Posterior vena cava (tissue), 2 donors: ENCODE measurements at regions not wholly inside any gene's neighbourhood (a gene's known extent, or its start where the extent isn't known, plus 50 kb on each side); places are given as distances from the start of the nearest gene placed in this dataset.
"Not testable (repeated sequence)": the region's sequence is repeated elsewhere in the genome, so short reads cannot be mapped to it uniquely, and the experiment has no call there.

Experiments used
- DNase-seq: peaks from one replicate; pipeline ENCODE4 v3.0.0-alpha.2; 2020; ENCODE audit warnings: low spot score
- intact Hi-C, 2 donors: fragments of 100-400 bp; cut with DNase I; formaldehyde crosslinking; loops; one replicate each; pipeline versions ENCODE4 v1.14.1 to v1.14.2; 2022 to 2023
- donor health status: DM: yes; HTN: yes; CAD: no.
- donor health status: DM: yes; HTN: yes; CAD: no.

DNA sequence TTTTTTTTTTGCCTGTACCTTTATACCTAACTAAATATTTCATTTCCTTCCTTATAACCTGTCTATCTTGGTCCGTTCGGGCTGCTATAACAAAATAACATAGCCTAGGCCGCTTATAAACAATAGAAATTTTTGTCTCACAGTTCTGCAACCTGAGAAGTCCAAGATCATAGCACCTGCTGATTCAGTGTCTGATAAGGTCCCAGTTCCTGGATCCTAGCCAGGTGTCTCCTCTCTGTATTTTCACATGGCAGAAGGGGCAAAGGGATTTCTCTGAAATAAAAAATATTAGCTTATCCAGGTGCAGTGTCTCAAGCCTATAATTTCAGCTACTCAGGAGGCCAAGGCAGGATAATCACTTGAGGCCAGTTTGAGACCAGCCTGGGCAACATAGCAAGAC is 1046.6 kb upstream of the USP15 start:
- DNase-seq, result no peak
- intact Hi-C loops, result no loop called here

- DNase-seq, result no peak
- intact Hi-C loops, result no loop called here
Observed at GRCh38 chr12:61220337-61220736, 1039.9 kb upstream of the USP15 start.

DNA sequence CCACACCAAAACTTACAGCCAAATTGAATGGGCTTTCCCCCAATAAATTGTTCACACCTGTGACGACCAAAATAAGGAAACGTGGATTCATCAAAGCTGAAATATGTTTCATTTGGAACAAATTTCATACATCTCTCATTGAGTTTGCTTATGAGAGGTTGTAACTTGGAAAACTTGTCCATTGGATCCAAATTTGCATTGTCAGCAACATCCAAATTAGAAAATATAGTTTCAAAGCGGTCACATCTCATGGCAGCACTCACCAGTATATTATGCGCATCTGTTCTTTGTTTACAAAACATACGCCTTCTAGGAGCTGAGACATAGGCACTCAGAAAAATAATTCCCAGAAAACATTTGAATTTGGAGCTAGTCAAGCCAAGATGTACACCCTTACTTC is 1028.2 kb upstream of the USP15 start:
- no peak for DNase-seq
- intact Hi-C loops, result no loop called here

GRCh38 chr12:61250303-61250702 is 1009.9 kb upstream of the USP15 start:
- intact Hi-C loops, result no loop called here
- DNase-seq, result no peak

GRCh38 chr12:61251076-61251475 is 1009.1 kb upstream of the USP15 start:
- intact Hi-C loops, result no loop called here
- DNase-seq, result no peak

- DNase-seq, result no peak
Observed at GRCh38 chr12:61254225-61254624, 1006.0 kb upstream of the USP15 start.

GRCh38 chr12:61264294-61264693 is 995.9 kb upstream of the USP15 start:
- DNase-seq, intact Hi-C loops: not testable (repeated sequence)

More at GRCh38 chr12:61254225-61254624, 1006.0 kb upstream of the USP15 start:
- intact Hi-C loops, result no loop called here

GRCh38 chr12:61267474-61267873 is 992.7 kb upstream of the USP15 start:
- no peak for DNase-seq
- intact Hi-C loops, result no loop called here

DNA sequence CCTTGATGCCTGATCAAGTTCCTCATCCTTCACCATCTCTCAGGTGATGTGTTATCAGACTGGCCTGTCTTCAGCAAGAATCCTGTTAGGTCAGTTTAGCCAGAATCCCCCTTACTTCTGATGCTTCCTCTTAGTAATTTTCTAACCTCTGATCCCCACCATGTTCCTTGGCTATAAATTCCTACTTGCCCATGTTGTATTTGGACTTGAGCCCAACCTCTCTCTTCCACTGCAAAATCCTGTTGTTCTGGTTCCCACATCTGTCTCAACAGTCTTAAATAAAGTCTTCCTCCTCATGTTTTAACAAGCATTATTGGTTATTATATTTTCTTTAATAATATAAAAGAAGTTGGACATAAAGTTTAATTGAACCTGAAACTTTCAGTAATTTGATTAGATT is 987.8 kb upstream of the USP15 start:
- intact Hi-C loops, result no loop called here
- DNase-seq, result no peak

GRCh38 chr12:61282790-61283575 is 977.2 kb upstream of the USP15 start:
- intact Hi-C loops, result no loop called here
- no peak for DNase-seq

DNA sequence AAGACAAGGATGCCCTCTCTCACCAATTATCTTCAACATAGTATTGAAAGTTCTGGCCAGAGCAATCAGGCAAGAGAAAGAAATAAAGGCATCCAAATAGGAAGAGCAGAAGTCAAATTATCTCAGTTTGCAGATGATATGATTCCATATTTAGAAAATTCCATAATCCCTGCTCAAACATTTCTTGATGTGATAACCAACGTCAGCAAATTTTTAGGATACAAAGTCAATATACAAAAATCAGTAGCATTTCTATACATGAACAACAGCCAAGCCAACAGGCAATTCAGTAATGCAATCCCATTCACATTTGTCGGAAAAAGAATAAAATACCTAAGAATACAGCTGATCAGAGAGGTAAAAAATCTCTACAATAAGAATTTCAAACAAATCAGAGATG is 969.7 kb upstream of the USP15 start:
- no peak for DNase-seq
- intact Hi-C loops, result no loop called here

DNA sequence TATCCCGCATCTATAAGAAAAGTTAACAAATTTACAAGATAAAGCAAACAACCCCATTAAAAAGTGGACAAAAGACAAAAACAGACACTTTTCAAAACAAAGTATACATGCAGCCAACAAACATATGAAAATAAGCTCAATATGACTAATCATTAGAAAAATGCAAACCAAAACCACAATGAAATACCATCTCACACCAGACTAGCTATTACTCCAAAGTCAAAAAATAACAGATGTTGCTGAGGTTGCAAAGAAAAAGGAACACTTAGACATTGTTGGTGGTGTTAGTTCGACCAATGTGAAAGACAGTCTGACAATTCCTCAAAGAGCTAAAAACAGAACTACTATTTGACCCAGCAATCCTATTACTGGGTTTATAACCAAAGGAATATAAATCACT is 968.6 kb upstream of the USP15 start:
- intact Hi-C loops, result no loop called here
- DNase-seq, result no peak

- DNase-seq, intact Hi-C loops: not testable (repeated sequence)
Observed at GRCh38 chr12:61294011-61294410, 966.2 kb upstream of the USP15 start.

- DNase-seq, result no peak
- intact Hi-C loops, result no loop called here
Observed at GRCh38 chr12:61301817-61302216, 958.4 kb upstream of the USP15 start.

DNA sequence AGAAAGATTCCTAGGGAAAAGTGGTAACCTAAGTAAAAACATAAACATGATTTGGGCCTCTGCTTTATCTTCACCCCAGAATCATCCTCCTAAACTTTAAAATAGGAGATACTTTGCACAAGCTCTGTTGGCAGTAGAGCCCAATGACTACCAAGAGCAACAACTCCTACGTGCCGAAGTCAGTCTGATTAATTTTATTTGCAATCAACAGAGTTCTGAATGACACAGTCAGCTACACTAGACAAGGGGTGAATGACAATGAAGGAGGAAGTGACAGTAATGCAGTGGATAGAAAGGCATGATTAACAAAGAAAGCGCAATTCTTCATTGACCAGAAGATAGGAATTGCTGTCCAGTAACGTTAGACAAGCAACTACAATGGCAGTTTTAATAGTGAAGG is 957.9 kb upstream of the USP15 start:
- intact Hi-C loops, result no loop called here
- DNase-seq, result no peak

GRCh38 chr12:61308220-61308619 is 952.0 kb upstream of the USP15 start:
- intact Hi-C loops, result no loop called here
- no peak for DNase-seq

GRCh38 chr12:61311413-61311812 is 948.8 kb upstream of the USP15 start:
- intact Hi-C loops, result no loop called here
- no peak for DNase-seq

DNA sequence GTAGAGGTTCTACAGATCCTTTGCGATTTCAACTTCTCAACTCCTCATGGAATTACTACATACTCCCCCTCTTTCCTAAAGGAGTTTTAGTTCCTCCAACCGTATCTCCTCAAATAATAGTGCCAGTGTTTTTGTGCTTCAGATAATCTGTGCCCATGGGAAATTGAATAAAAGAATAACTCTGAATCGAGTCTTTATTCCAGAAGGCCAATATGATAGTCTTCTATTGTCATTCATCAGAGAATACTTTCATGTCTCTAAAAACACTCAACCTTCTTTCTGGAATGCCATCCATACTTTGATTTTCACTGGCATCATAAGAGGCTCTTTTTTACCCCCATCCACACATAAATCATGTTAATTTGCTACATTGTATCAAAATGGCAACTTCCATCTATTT is 911.3 kb upstream of the USP15 start:
- intact Hi-C loops, result no loop called here
- DNase-seq, result no peak

DNA sequence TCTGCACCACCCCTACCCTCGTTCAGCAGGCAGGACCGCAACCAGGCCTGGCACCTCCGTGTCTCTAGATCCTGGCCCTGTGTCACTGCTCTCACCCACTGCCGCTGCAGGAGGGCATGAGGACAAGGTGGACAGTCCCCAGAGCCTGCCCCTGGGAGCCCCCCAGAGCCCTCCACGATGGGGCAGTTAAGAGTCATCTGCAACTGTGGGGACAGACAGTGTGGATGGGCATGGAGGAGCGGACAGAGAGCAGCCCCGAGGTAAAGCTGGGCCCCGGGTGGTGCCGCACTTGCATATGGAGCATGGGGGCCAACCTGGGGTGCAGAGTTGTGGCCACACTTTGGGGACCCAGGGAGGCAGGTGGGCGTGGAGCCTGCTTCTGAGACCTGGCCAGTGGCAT is 905.1 kb upstream of the USP15 start:
- intact Hi-C loops, result no loop called here
- peak; percentile 70 for DNase-seq

DNA sequence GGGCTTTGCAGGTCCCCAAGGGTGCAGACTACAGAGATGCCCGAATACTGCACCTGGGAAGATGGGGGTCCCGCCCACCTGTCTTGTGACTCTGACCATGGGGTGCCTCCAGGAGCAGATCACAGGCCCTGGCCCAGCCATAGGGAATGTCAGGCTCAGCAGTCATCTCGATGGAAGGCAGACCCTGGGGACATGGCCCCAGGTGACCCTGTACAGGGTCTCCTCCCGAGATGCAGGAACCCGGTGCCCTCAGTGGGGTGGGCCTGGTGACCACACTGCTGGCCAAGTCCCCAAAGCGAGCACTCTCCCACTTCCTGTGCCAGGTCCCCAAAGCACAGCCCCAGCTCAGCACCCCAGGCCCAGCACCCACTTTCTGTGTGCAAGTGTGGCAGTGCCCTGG is 903.7 kb upstream of the USP15 start:
- intact Hi-C loops, result no loop called here
- DNase-seq, result no peak

DNA sequence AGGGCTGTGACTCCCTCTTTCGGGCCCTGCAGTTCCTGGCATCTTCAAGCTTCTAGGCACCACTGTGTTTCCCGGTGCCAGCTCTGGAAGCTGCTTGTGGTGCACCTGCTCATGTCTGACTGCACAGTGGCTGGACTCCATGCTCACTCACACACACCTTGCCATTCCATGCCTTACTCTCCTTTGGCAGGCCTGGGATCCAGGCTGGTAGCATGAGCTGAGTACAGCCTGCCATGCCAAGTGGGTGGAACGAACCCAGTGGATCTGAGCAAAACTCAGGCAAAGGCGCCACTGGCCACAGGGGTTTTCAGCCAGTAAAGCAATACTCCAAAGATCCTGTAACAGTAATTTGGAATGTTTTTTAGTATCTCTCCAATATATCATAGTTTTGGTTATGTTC is 902.7 kb upstream of the USP15 start:
- intact Hi-C loops, result no loop called here
- DNase-seq, result no peak

GRCh38 chr12:61362037-61362436 is 898.2 kb upstream of the USP15 start:
- intact Hi-C loops, result no loop called here
- DNase-seq, result no peak
